SK-N-SH (cell line): ENCODE measurements at regions not wholly inside any gene's neighbourhood (a gene's known extent, or its start where the extent isn't known, plus 50 kb on each side); places are given as distances from the start of the nearest gene placed in this dataset.
"Not testable (repeated sequence)": the region's sequence is repeated elsewhere in the genome, so short reads cannot be mapped to it uniquely, and the experiment has no call there.

Experiments used
- CTCF ChIA-PET: fragments of 300-600, 350-600 bp; formaldehyde crosslinking; extraction: SDS; loops from one replicate; lab custom pipeline; 2021; lab: Yijun Ruan, JAX
- POLR2A ChIA-PET: fragments of 350-600 bp; sonication (Branson Sonifier 250); formaldehyde crosslinking; extraction: SDS; loops from one replicate; lab custom pipeline; 2020; ENCODE audit warnings: antibody characterized with exemption, inconsistent platforms; lab: Yijun Ruan, JAX
- DNase-seq: peaks from one replicate; pipeline ENCODE4 v3.0.0; 2012
- H2AFZ ChIP-seq: fragments of 200-600 bp; sonication (generic); 2 replicates; pipeline ENCODE4 v1.8.1; 2016; ENCODE audit warnings: antibody characterized with exemption, mild to moderate bottlenecking, low read depth
- H3F3A ChIP-seq: fragments of 200-600 bp; sonication (generic); replicated peaks from 2 replicates; pipeline ENCODE3; 2016; ENCODE audit warnings: antibody characterized with exemption, mild to moderate bottlenecking; ENCODE audit not compliant: insufficient read depth
- H3K27ac ChIP-seq, 2 experiments: fragments of 200-500 bp in 1 of 2; fragments of 200-600 bp in 1 of 2; sonication (Bioruptor generic) in 1 of 2; sonication (generic), shearing (Covaris generic) in 1 of 2; 2 replicates each; pipeline versions ENCODE4 v1.5.1 to v1.6.1; 2014 to 2016; ENCODE audit warnings: low read depth in 2 of 2, inconsistent platforms in 1 of 2, low read length in 1 of 2, mild to moderate bottlenecking in 1 of 2, mixed read lengths in 1 of 2
- H3K27me3 ChIP-seq: fragments of 200-600 bp; sonication (generic), shearing (Covaris generic); 2 replicates; pipeline ENCODE4 v1.6.1; 2016; ENCODE audit warnings: mixed run types; ENCODE audit not compliant: insufficient read depth
- H3K36me3 ChIP-seq, 2 experiments: fragments of 200-500 bp in 1 of 2; fragments of 200-600 bp in 1 of 2; sonication (Bioruptor generic) in 1 of 2; sonication (generic) in 1 of 2; replicated peaks in 1 of 2; 2 replicates each; pipeline versions ENCODE3 to v1.5.1; 2014 to 2016; ENCODE audit warnings: low read length in 1 of 2, mild to moderate bottlenecking in 1 of 2; ENCODE audit not compliant: insufficient read depth in 2 of 2, control insufficient read depth in 1 of 2
- H3K4me1 ChIP-seq, 2 experiments: fragments of 200-500 bp in 1 of 2; fragments of 200-600 bp in 1 of 2; sonication (Bioruptor generic) in 1 of 2; sonication (generic), shearing (Covaris generic) in 1 of 2; 2 replicates each; pipeline versions ENCODE4 v1.5.1 to v1.6.1; 2014 to 2016; ENCODE audit warnings: low read depth in 1 of 2, low read length in 1 of 2, mixed run types in 1 of 2; ENCODE audit not compliant: insufficient read depth in 2 of 2, control insufficient read depth in 1 of 2
- H3K4me2 ChIP-seq: fragments of 200-600 bp; sonication (generic), shearing (Covaris generic); 2 replicates; pipeline ENCODE4 v1.6.1; 2017; ENCODE audit warnings: mixed run types
- H3K4me3 ChIP-seq, 2 experiments: fragments of 200-500 bp in 1 of 2; fragments of 200-600 bp in 1 of 2; sonication (Bioruptor generic) in 1 of 2; sonication (generic), shearing (Covaris generic) in 1 of 2; 2 replicates each; pipeline versions ENCODE4 v1.5.1 to v1.8.1; 2014 to 2016; ENCODE audit warnings: low read depth in 2 of 2, inconsistent platforms in 1 of 2, low read length in 1 of 2, mild to moderate bottlenecking in 1 of 2, mixed read lengths in 1 of 2, moderate library complexity in 1 of 2
- H3K79me2 ChIP-seq: fragments of 200-600 bp; sonication (generic); 2 replicates; pipeline ENCODE4 v1.8.1; 2017; ENCODE audit warnings: mild to moderate bottlenecking; ENCODE audit not compliant: insufficient read depth
- H3K9ac ChIP-seq: fragments of 200-600 bp; sonication (generic); 2 replicates; pipeline ENCODE4 v1.6.1; 2017; ENCODE audit warnings: mixed run types
- H3K9me2 ChIP-seq: fragments of 200-600 bp; sonication (generic); 2 replicates; pipeline ENCODE4 v1.6.1; 2017; ENCODE audit warnings: mixed run types
- H3K9me3 ChIP-seq: fragments of 200-600 bp; sonication (generic); 2 replicates; pipeline ENCODE4 v1.6.1; 2017; ENCODE audit warnings: mixed run types, mild to moderate bottlenecking, moderate library complexity
- H4K20me1 ChIP-seq: fragments of 200-600 bp; sonication (generic); 2 replicates; pipeline ENCODE4 v1.6.1; 2017; ENCODE audit warnings: mild to moderate bottlenecking, mixed run types; ENCODE audit not compliant: insufficient read depth
- EP300 ChIP-seq, 2 experiments: IDR thresholded peaks; 2 replicates each; pipeline versions ENCODE4 v1.4.0 to v1.6.1; 2012; ENCODE audit warnings: borderline replicate concordance in 1 of 2, low read depth in 1 of 2, low read length in 1 of 2
- EZH2phosphoT487 ChIP-seq: fragments of 200-600 bp; sonication (generic); IDR thresholded peaks from 2 replicates; pipeline ENCODE4 v1.6.1; 2017; ENCODE audit warnings: low read depth, mixed run types, mild to moderate bottlenecking, antibody characterized with exemption, moderate library complexity, borderline replicate concordance
- FOXJ3 ChIP-seq: sonication (generic); formaldehyde crosslinking; IDR thresholded peaks from 2 replicates; pipeline ENCODE4 v1.5.1; 2020; ENCODE audit warnings: mild to moderate bottlenecking, missing genetic modification reagents
- FOXM1 ChIP-seq: IDR thresholded peaks from 2 replicates; pipeline ENCODE4 v1.4.0; 2012; ENCODE audit warnings: low read depth, mild to moderate bottlenecking
- GABPA ChIP-seq: IDR thresholded peaks from 2 replicates; pipeline ENCODE4 v1.4.0; 2012; ENCODE audit warnings: low read depth, mild to moderate bottlenecking
- GATA2 ChIP-seq: sonication (generic); formaldehyde crosslinking; IDR thresholded peaks from 2 replicates; pipeline ENCODE4 v1.5.0; 2020; ENCODE audit warnings: mild to moderate bottlenecking, missing genetic modification reagents
- JUND ChIP-seq: IDR thresholded peaks from 2 replicates; pipeline ENCODE4 v1.4.0; 2012
- MXI1 ChIP-seq: IDR thresholded peaks from 2 replicates; pipeline ENCODE4 v1.6.1; 2012; ENCODE audit warnings: mild to moderate bottlenecking, low read depth, low read length, improper control_type of control experiment
- NRF1 ChIP-seq: IDR thresholded peaks from 2 replicates; pipeline ENCODE4 v1.6.1; 2012; ENCODE audit warnings: low read depth, mild to moderate bottlenecking, low read length
- RCOR1 ChIP-seq: fragments of 150-350 bp; IDR thresholded peaks from 2 replicates; pipeline ENCODE4 v1.6.1; 2017; ENCODE audit warnings: antibody characterized with exemption, low read length
- RFX5 ChIP-seq: IDR thresholded peaks from 2 replicates; pipeline ENCODE4 v1.6.1; 2012; ENCODE audit warnings: mild to moderate bottlenecking, improper control_type of control experiment, low read length
- RXRA ChIP-seq: IDR thresholded peaks from 2 replicates; pipeline ENCODE4 v1.4.0; 2012; ENCODE audit warnings: low read depth, mild to moderate bottlenecking, borderline replicate concordance
- SMC3 ChIP-seq: IDR thresholded peaks from 2 replicates; pipeline ENCODE4 v1.6.1; 2012; ENCODE audit warnings: low read depth, low read length, improper control_type of control experiment
- TEAD4 ChIP-seq: IDR thresholded peaks from 2 replicates; pipeline ENCODE4 v1.4.0; 2012; ENCODE audit warnings: mild to moderate bottlenecking, borderline replicate concordance; ENCODE audit not compliant: insufficient read depth
- YY1 ChIP-seq: IDR thresholded peaks from 2 replicates; pipeline ENCODE4 v1.4.0; 2012; ENCODE audit warnings: low read depth, mild to moderate bottlenecking
- WGBS: methylation state at CpG from one replicate; pipeline ENCODE4 v1.1.6; 2017; ENCODE audit warnings: low lambda C conversion rate; 5-methylcytosine and 5-hydroxymethylcytosine counted together
- TF ChIP-seq, protein P1 (sequence below): IDR thresholded peaks from 2 replicates; pipeline ENCODE4 v1.4.0; 2012; ENCODE audit warnings: low read depth, borderline replicate concordance

- H4K20me1 ChIP-seq = no peaks in the 10 kb centered on the region
- no peaks in the 10 kb centered on the region for H3F3A ChIP-seq
- no peak overlapping the region for H3K9ac ChIP-seq
- H3K27me3 ChIP-seq = no peaks in the 10 kb centered on the region
- TF ChIP-seq NRF1 (no peak), RCOR1 (no peak), RFX5 (no peak), GABPA (no peak), EZH2phosphoT487 (no peak)
- H3K27ac ChIP-seq = no peak overlapping the region
- no peak overlapping the region for H3K4me3 ChIP-seq
- POLR2A ChIA-PET = no interaction called here
- no peak overlapping the region for H2AFZ ChIP-seq
- CTCF ChIA-PET = no interaction called here
- H3K9me3 ChIP-seq = no peaks in the 10 kb centered on the region
- 75% methylated on average over 1 of the region's 1 CpG for WGBS
- no peaks in the 10 kb centered on the region; a peak in 1 of 4 replicates for H3K4me1 ChIP-seq
- H3K4me2 ChIP-seq = no peak overlapping the region
- H3K9me2 ChIP-seq = no peaks in the 10 kb centered on the region
- H3K79me2 ChIP-seq = no peaks in the 10 kb centered on the region
- no peaks in the 10 kb centered on the region for H3K36me3 ChIP-seq
- DNase-seq = no peak
Observed at GRCh38 chr12:24630446-24630845, 318.5 kb downstream of the BCAT1 start.

GRCh38 chr12:24625103-24625502 lies 323.8 kb downstream of the BCAT1 start:
- Histone ChIP-seq H3K36me3 (no peaks in the 10 kb centered on the region), H3K9ac (no peak overlapping the region), H3K4me1 (no peaks in the 10 kb centered on the region), H3K9me3 (no peaks in the 10 kb centered on the region), H3K79me2 (no peaks in the 10 kb centered on the region), H3K4me2 (no peak overlapping the region), H3K27me3 (no peaks in the 10 kb centered on the region), H3F3A (no peaks in the 10 kb centered on the region), H3K4me3 (no peak overlapping the region), H2AFZ (no peak overlapping the region), H3K27ac (no peak overlapping the region), H4K20me1 (no peaks in the 10 kb centered on the region), H3K9me2 (no peaks in the 10 kb centered on the region)
- POLR2A ChIA-PET = no interaction called here
- WGBS = 35% methylated on average over 2 of the region's 2 CpGs
- no peak for DNase-seq
- CTCF ChIA-PET = no interaction called here
- TF ChIP-seq FOXM1 (no peak), YY1 (no peak), RXRA (no peak), EP300 (IDR thresholded peaks at IDR 0.05; ENCODE audit: borderline replicate concordance in 1 of 2, low read depth in 1 of 2, low read length in 1 of 2) (no peak), TEAD4 (no peak), SMC3 (no peak), JUND (no peak), FOXJ3 (no peak), MXI1 (no peak), GABPA (no peak), GATA2 (CRISPR knock-in tag) (no peak)
- TF ChIP-seq, protein P1, sequence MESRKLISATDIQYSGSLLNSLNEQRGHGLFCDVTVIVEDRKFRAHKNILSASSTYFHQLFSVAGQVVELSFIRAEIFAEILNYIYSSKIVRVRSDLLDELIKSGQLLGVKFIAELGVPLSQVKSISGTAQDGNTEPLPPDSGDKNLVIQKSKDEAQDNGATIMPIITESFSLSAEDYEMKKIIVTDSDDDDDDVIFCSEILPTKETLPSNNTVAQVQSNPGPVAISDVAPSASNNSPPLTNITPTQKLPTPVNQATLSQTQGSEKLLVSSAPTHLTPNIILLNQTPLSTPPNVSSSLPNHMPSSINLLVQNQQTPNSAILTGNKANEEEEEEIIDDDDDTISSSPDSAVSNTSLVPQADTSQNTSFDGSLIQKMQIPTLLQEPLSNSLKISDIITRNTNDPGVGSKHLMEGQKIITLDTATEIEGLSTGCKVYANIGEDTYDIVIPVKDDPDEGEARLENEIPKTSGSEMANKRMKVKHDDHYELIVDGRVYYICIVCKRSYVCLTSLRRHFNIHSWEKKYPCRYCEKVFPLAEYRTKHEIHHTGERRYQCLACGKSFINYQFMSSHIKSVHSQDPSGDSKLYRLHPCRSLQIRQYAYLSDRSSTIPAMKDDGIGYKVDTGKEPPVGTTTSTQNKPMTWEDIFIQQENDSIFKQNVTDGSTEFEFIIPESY = no peak

GRCh38 chr12:24619954-24620353 lies 328.9 kb downstream of the BCAT1 start:
- H3K36me3 ChIP-seq, H2AFZ ChIP-seq, DNase-seq, H3K79me2 ChIP-seq, POLR2A ChIA-PET, H3K4me1 ChIP-seq, H3K4me3 ChIP-seq, H3K9me2 ChIP-seq, H3F3A ChIP-seq, H3K4me2 ChIP-seq, H4K20me1 ChIP-seq, H3K27me3 ChIP-seq, H3K9ac ChIP-seq, H3K27ac ChIP-seq, H3K9me3 ChIP-seq: not testable (repeated sequence)
- CTCF ChIA-PET = interaction anchor here (1.0 kb wide), 1 partner anchor 10 kb away, joined by 3 read pairs; no protein-coding TSS in a partner anchor
- 80% methylated on average over 6 of the region's 6 CpGs for WGBS
